HUES6 (cell line): ENCODE measurements at regions not wholly inside any gene's neighbourhood (a gene's known extent, or its start where the extent isn't known, plus 50 kb on each side); places are given as distances from the start of the nearest gene placed in this dataset.

Experiments
- H3K27ac ChIP-seq: 2 replicates; pipeline ENCODE4 v1.7.0; 2013; ENCODE audit warnings: low read depth, mild to moderate bottlenecking, low read length, inconsistent platforms
- H3K27me3 ChIP-seq: 2 replicates; pipeline ENCODE4 v1.6.1; 2013; ENCODE audit warnings: low read length; ENCODE audit not compliant: control insufficient read depth, insufficient read depth
- H3K36me3 ChIP-seq: 2 replicates; pipeline ENCODE4 v1.6.1; 2013; ENCODE audit warnings: low read length; ENCODE audit not compliant: control insufficient read depth, insufficient read depth
- H3K4me1 ChIP-seq: 2 replicates; pipeline ENCODE4 v1.6.1; 2013; ENCODE audit warnings: low read length; ENCODE audit not compliant: control insufficient read depth, insufficient read depth
- H3K4me3 ChIP-seq: 2 replicates; pipeline ENCODE4 v1.5.1; 2013; ENCODE audit warnings: low read depth, low read length
- H3K9ac ChIP-seq: one replicate; pipeline ENCODE4 v1.6.1; 2013; ENCODE audit warnings: mild to moderate bottlenecking, low read length
- H3K9me3 ChIP-seq: 2 replicates; pipeline ENCODE4 v1.6.1; 2013; ENCODE audit warnings: low read depth, low read length; ENCODE audit not compliant: control insufficient read depth, insufficient read depth

- Histone ChIP-seq H3K4me3 (no peak overlapping the region), H3K36me3 (no peaks in the 10 kb centered on the region), H3K4me1 (peaks cover 10% of the 10 kb centered on the region), H3K9me3 (peaks cover 3% of the 10 kb centered on the region; the same call in 1 of the 2 replicates), H3K27ac (no peak overlapping the region), H3K9ac (no peak overlapping the region), H3K27me3 (peaks cover 100% of the 10 kb centered on the region)
These were observed 101.1 kb upstream of the VPREB1 start for GRCh38 chr22:22143448-22143847.

- peaks cover 10% of the 10 kb centered on the region for H3K4me1 ChIP-seq
- H3K9me3 ChIP-seq: peaks cover 3% of the 10 kb centered on the region; the same call in 1 of the 2 replicates
- no peak overlapping the region; the same call in 1 of the 2 replicates for H3K27ac ChIP-seq
- peaks cover 100% of the 10 kb centered on the region for H3K27me3 ChIP-seq
- H3K36me3 ChIP-seq: no peaks in the 10 kb centered on the region
- no peak overlapping the region for H3K9ac ChIP-seq
- H3K4me3 ChIP-seq: peak overlapping the region; percentile 26; the same call in 1 of the 2 replicates
These were observed 101.9 kb upstream of the VPREB1 start for GRCh38 chr22:22142661-22143060.

- Histone ChIP-seq H3K4me1 (peaks cover 10% of the 10 kb centered on the region), H3K4me3 (no peak overlapping the region), H3K36me3 (no peaks in the 10 kb centered on the region), H3K27ac (no peak overlapping the region; the same call in 1 of the 2 replicates), H3K9me3 (peaks cover 3% of the 10 kb centered on the region; the same call in 1 of the 2 replicates), H3K9ac (no peak overlapping the region), H3K27me3 (peaks cover 100% of the 10 kb centered on the region)
These were observed 102.6 kb upstream of the VPREB1 start for GRCh38 chr22:22141771-22142591.

GRCh38 chr22:22141031-22141430, 103.6 kb upstream of the VPREB1 start:
- Histone ChIP-seq H3K27ac (no peak overlapping the region), H3K36me3 (no peaks in the 10 kb centered on the region), H3K9ac (no peak overlapping the region), H3K27me3 (peaks cover 100% of the 10 kb centered on the region), H3K4me1 (peaks cover 10% of the 10 kb centered on the region), H3K9me3 (peaks cover 3% of the 10 kb centered on the region; the same call in 1 of the 2 replicates), H3K4me3 (no peak overlapping the region)

GRCh38 chr22:22139364-22139763, 105.2 kb upstream of the VPREB1 start:
- no peak overlapping the region for H3K4me3 ChIP-seq
- H3K36me3 ChIP-seq: no peaks in the 10 kb centered on the region
- H3K9ac ChIP-seq: no peak overlapping the region
- peaks cover 10% of the 10 kb centered on the region for H3K4me1 ChIP-seq
- peaks cover 100% of the 10 kb centered on the region for H3K27me3 ChIP-seq
- peaks cover 3% of the 10 kb centered on the region; the same call in 1 of the 2 replicates for H3K9me3 ChIP-seq
- no peak overlapping the region for H3K27ac ChIP-seq

GRCh38 chr22:22138915-22139314, 105.7 kb upstream of the VPREB1 start:
- H3K4me3 ChIP-seq: no peak overlapping the region
- H3K4me1 ChIP-seq: peaks cover 10% of the 10 kb centered on the region
- no peak overlapping the region for H3K27ac ChIP-seq
- H3K9me3 ChIP-seq: peaks cover 3% of the 10 kb centered on the region; the same call in 1 of the 2 replicates
- peaks cover 100% of the 10 kb centered on the region for H3K27me3 ChIP-seq
- H3K36me3 ChIP-seq: no peaks in the 10 kb centered on the region
- H3K9ac ChIP-seq: no peak overlapping the region

- H3K27ac ChIP-seq: no peak overlapping the region
- H3K9ac ChIP-seq: no peak overlapping the region
- no peaks in the 10 kb centered on the region for H3K36me3 ChIP-seq
- peaks cover 10% of the 10 kb centered on the region for H3K4me1 ChIP-seq
- H3K4me3 ChIP-seq: no peak overlapping the region
- peaks cover 3% of the 10 kb centered on the region; the same call in 1 of the 2 replicates for H3K9me3 ChIP-seq
- peaks cover 99% of the 10 kb centered on the region for H3K27me3 ChIP-seq
These were observed 106.7 kb upstream of the VPREB1 start for GRCh38 chr22:22137891-22138290.

GRCh38 chr22:22133910-22134309, 110.7 kb upstream of the VPREB1 start:
- Histone ChIP-seq H3K36me3 (no peaks in the 10 kb centered on the region), H3K9ac (no peak overlapping the region), H3K27ac (no peak overlapping the region), H3K4me1 (no peaks in the 10 kb centered on the region), H3K9me3 (no peaks in the 10 kb centered on the region), H3K4me3 (no peak overlapping the region), H3K27me3 (peaks cover 99% of the 10 kb centered on the region)

GRCh38 chr22:22130953-22131608, 113.5 kb upstream of the VPREB1 start:
- no peak overlapping the region for H3K27ac ChIP-seq
- no peak overlapping the region for H3K4me3 ChIP-seq
- H3K4me1 ChIP-seq: no peaks in the 10 kb centered on the region
- H3K36me3 ChIP-seq: no peaks in the 10 kb centered on the region
- no peaks in the 10 kb centered on the region for H3K9me3 ChIP-seq
- H3K27me3 ChIP-seq: peaks cover 99% of the 10 kb centered on the region
- no peak overlapping the region for H3K9ac ChIP-seq

GRCh38 chr22:22129387-22129786, 115.2 kb upstream of the VPREB1 start:
- Histone ChIP-seq H3K36me3 (no peaks in the 10 kb centered on the region), H3K9me3 (no peaks in the 10 kb centered on the region), H3K4me3 (no peak overlapping the region), H3K9ac (no peak overlapping the region), H3K27ac (no peak overlapping the region), H3K27me3 (peaks cover 97% of the 10 kb centered on the region), H3K4me1 (no peaks in the 10 kb centered on the region)

- Histone ChIP-seq H3K9me3 (no peaks in the 10 kb centered on the region), H3K27me3 (peaks cover 98% of the 10 kb centered on the region), H3K36me3 (no peaks in the 10 kb centered on the region), H3K4me3 (no peak overlapping the region), H3K4me1 (no peaks in the 10 kb centered on the region), H3K9ac (no peak overlapping the region), H3K27ac (no peak overlapping the region)
These were observed 116.1 kb upstream of the VPREB1 start for GRCh38 chr22:22128440-22128839.
